ENCODE measurements at regions not wholly inside any gene's neighbourhood (a gene's known extent, or its start where the extent isn't known, plus 50 kb on each side); places are given as distances from the start of the nearest gene placed in this dataset.

DNA sequence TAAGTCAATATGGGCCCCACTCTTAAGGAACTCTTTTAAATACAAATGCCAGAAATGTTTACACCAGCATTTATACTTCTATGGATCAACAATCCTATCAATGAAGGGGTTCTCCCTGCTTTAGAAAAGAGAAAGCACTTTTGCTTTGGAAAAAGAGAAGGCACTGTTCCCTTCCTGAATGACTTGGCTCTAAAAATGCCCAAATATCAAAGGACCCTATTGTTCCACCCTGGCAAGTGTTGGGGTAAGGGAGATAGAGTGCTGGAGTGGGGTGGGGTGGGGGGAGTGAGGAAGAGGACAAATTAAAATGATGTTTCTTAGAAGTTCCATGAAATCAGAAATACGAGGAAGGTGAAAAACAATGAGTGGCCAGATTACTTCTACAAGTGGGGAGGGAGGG is 131.6 kb upstream of the GRIN2B start:
- Histone ChIP-seq H3K27ac (ENCODE audit: insufficient read length, low read depth, low read length) (no peak overlapping the region), H3K27me3 (ENCODE audit: insufficient read depth, low read length) (no peaks in the 10 kb centered on the region), H3K23me2 (ENCODE audit: insufficient read length, low read depth, low read length, poor library complexity, severe bottlenecking) (no peaks in the 10 kb centered on the region), H2BK12ac (ENCODE audit: insufficient read length, low read depth, low read length) (no peak overlapping the region), H2AK5ac (ENCODE audit: insufficient read length, low read length) (no peak overlapping the region), H2BK5ac (ENCODE audit: insufficient read length, low read length) (no peak overlapping the region), H3K4ac (ENCODE audit: low read depth, low read length) (no peak overlapping the region), H3T11ph (ENCODE audit: low read length) (no peak overlapping the region), H4K8ac (replicated peaks; ENCODE audit: insufficient read length, low read depth, low read length) (no peak overlapping the region), H3K56ac (ENCODE audit: insufficient read length, low read depth, low read length) (no peak overlapping the region), H4K91ac (ENCODE audit: insufficient read length, low read depth, low read length) (no peak overlapping the region), H4K5ac (ENCODE audit: insufficient read length, low read depth, low read length) (no peak overlapping the region), H2BK20ac (ENCODE audit: low read depth, low read length, poor library complexity, severe bottlenecking) (no peak overlapping the region), H2BK120ac (ENCODE audit: low read depth, low read length, poor library complexity, severe bottlenecking) (no peak overlapping the region), H3K79me2 (ENCODE audit: insufficient read depth, low read length) (no peaks in the 10 kb centered on the region), H3K9me3 (ENCODE audit: control insufficient read depth, low read depth, low read length) (no peaks in the 10 kb centered on the region), H3K23ac (ENCODE audit: insufficient read length, low read depth, low read length) (no peak overlapping the region), H3K4me1 (ENCODE audit: insufficient read depth, low read length) (no peaks in the 10 kb centered on the region), H3K9ac (ENCODE audit: extremely low read depth, insufficient read length, low read length) (no peak overlapping the region), H3K79me1 (ENCODE audit: insufficient read depth, low read depth, low read length, poor library complexity, severe bottlenecking) (no peaks in the 10 kb centered on the region), H2AFZ (ENCODE audit: low read length) (no peak overlapping the region), H3K18ac (ENCODE audit: insufficient read length, low read depth, low read length) (no peak overlapping the region), H3K14ac (ENCODE audit: insufficient read depth, low read length) (no peak overlapping the region), H2BK15ac (ENCODE audit: low read depth, low read length) (no peak overlapping the region), H3K4me2 (ENCODE audit: insufficient read depth, insufficient read length, low read length) (no peak overlapping the region), H4K20me1 (ENCODE audit: control insufficient read depth, insufficient read depth, insufficient read length) (no peaks in the 10 kb centered on the region)
- Mint-ChIP-seq H3K4me1 (peaks cover 4% of the 10 kb centered on the region in 2 experiments), H3K4me3 (no peak overlapping the region), H3K27me3 (ENCODE audit: low read depth) (peaks cover 8% of the 10 kb centered on the region), H3K9me3 (no peaks in the 10 kb centered on the region), H3K27ac (no peak overlapping the region), H3K36me3 (ENCODE audit: insufficient read depth in 1 of 3, low read depth in 3 of 3) (no peaks in the 10 kb centered on the region)
- DNase-seq = no peak
- TF ChIP-seq, protein P1, sequence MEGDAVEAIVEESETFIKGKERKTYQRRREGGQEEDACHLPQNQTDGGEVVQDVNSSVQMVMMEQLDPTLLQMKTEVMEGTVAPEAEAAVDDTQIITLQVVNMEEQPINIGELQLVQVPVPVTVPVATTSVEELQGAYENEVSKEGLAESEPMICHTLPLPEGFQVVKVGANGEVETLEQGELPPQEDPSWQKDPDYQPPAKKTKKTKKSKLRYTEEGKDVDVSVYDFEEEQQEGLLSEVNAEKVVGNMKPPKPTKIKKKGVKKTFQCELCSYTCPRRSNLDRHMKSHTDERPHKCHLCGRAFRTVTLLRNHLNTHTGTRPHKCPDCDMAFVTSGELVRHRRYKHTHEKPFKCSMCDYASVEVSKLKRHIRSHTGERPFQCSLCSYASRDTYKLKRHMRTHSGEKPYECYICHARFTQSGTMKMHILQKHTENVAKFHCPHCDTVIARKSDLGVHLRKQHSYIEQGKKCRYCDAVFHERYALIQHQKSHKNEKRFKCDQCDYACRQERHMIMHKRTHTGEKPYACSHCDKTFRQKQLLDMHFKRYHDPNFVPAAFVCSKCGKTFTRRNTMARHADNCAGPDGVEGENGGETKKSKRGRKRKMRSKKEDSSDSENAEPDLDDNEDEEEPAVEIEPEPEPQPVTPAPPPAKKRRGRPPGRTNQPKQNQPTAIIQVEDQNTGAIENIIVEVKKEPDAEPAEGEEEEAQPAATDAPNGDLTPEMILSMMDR (conservative IDR thresholded peaks at IDR 0.05) = no peak
- WGBS (ENCODE audit: extremely low coverage, insufficient read length, low lambda C conversion rate) = no CpG with 5 or more reads among the region's 1 CpG
